WTC11 (cell line): ENCODE measurements at regions not wholly inside any gene's neighbourhood (a gene's known extent, or its start where the extent isn't known, plus 50 kb on each side); places are given as distances from the start of the nearest gene placed in this dataset.

Experiments
- ATAC-seq: fragments of 200-7000 bp; cut with Tn5 transposase; 2 replicates; pipeline ENCODE4 v1.10.0; 2021; ENCODE audit warnings: mild to moderate bottlenecking, moderate library complexity
- CTCF ChIA-PET: fragments of 300-600 bp; sonication (Branson Sonifier 250); formaldehyde crosslinking; loops from one replicate; lab custom pipeline; 2021; ENCODE audit warnings: antibody characterized with exemption; lab: Charles Lee
- POLR2A ChIA-PET: fragments of 350-600 bp; sonication (Branson Sonifier 250); formaldehyde crosslinking; loops from one replicate; lab custom pipeline; 2021; ENCODE audit warnings: antibody characterized with exemption; lab: Charles Lee
- DNase-seq: peaks from one replicate; pipeline ENCODE4 v3.0.0; 2021; ENCODE audit warnings: low spot score
- H3K27ac Mint-ChIP-seq: 2 replicates; pipeline ENCODE4 v1.8.0; 2021; ENCODE audit warnings: mixed read lengths
- H3K27me3 Mint-ChIP-seq: 2 replicates; pipeline ENCODE4 v1.8.0; 2021; ENCODE audit warnings: low read depth, mild to moderate bottlenecking, moderate library complexity, mixed read lengths
- H3K36me3 Mint-ChIP-seq: 2 replicates; pipeline ENCODE4 v1.8.0; 2021; ENCODE audit warnings: mixed read lengths
- H3K4me1 Mint-ChIP-seq: 2 replicates; pipeline ENCODE4 v1.8.0; 2022; ENCODE audit warnings: mixed read lengths
- H3K4me3 Mint-ChIP-seq: 2 replicates; pipeline ENCODE4 v1.8.0; 2021; ENCODE audit warnings: mild to moderate bottlenecking, moderate library complexity, mixed read lengths
- H3K9me3 Mint-ChIP-seq: 2 replicates; pipeline ENCODE4 v1.8.0; 2021; ENCODE audit warnings: mixed read lengths
- CBFB ChIP-seq: sonication (generic); formaldehyde crosslinking; IDR thresholded peaks from 2 replicates; pipeline ENCODE4 v1.8.1; 2022; ENCODE audit warnings: mild to moderate bottlenecking, low read depth, missing genetic modification reagents
- ELF4 ChIP-seq: sonication (generic); formaldehyde crosslinking; IDR thresholded peaks from 2 replicates; pipeline ENCODE4 v1.8.1; 2022; ENCODE audit warnings: low read depth, mild to moderate bottlenecking, moderate library complexity, missing genetic modification reagents
- ETV6 ChIP-seq: sonication (generic); formaldehyde crosslinking; IDR thresholded peaks from 2 replicates; pipeline ENCODE4 v1.8.1; 2022; ENCODE audit warnings: mild to moderate bottlenecking, missing genetic modification reagents
- FOXK1 ChIP-seq: sonication (generic); formaldehyde crosslinking; IDR thresholded peaks from 2 replicates; pipeline ENCODE4 v1.8.0; 2022; ENCODE audit warnings: mild to moderate bottlenecking, moderate library complexity, missing genetic modification reagents
- JUN ChIP-seq: sonication (generic); formaldehyde crosslinking; IDR thresholded peaks from 2 replicates; pipeline ENCODE4 v1.8.0; 2023; ENCODE audit warnings: mild to moderate bottlenecking, missing genetic modification reagents
- KAT7 ChIP-seq: sonication (generic); formaldehyde crosslinking; IDR thresholded peaks from 2 replicates; pipeline ENCODE4 v1.8.1; 2023; ENCODE audit warnings: missing genetic modification reagents, mild to moderate bottlenecking, borderline replicate concordance
- RELA ChIP-seq: sonication (generic); formaldehyde crosslinking; IDR thresholded peaks from 2 replicates; pipeline ENCODE4 v1.8.1; 2022; ENCODE audit warnings: missing genetic modification reagents, mild to moderate bottlenecking, borderline replicate concordance
- RORB ChIP-seq: fragments of 250-450 bp; sonication (Bioruptor Pico); IDR thresholded peaks from 2 replicates; pipeline ENCODE4 v1.9.0; 2021; ENCODE audit warnings: mild to moderate bottlenecking
- TCF7 ChIP-seq: sonication (generic); formaldehyde crosslinking; IDR thresholded peaks from 2 replicates; pipeline ENCODE4 v1.8.0; 2022; ENCODE audit warnings: mild to moderate bottlenecking, low read depth, missing genetic modification reagents, moderate library complexity
- TEAD1 ChIP-seq: sonication (generic); formaldehyde crosslinking; IDR thresholded peaks from 2 replicates; pipeline ENCODE4 v1.8.0; 2022; ENCODE audit warnings: mild to moderate bottlenecking, missing genetic modification reagents
- ZNF219 ChIP-seq: sonication (generic); formaldehyde crosslinking; IDR thresholded peaks from 2 replicates; pipeline ENCODE4 v1.8.0; 2023; ENCODE audit warnings: missing genetic modification reagents, mild to moderate bottlenecking, borderline replicate concordance
- ZNF263 ChIP-seq: sonication (generic); formaldehyde crosslinking; IDR thresholded peaks from 2 replicates; pipeline ENCODE4 v1.8.1; 2022; ENCODE audit warnings: low read depth, mild to moderate bottlenecking, moderate library complexity, missing genetic modification reagents
- ZNF416 ChIP-seq: fragments of 250-450 bp; sonication (Bioruptor Pico); IDR thresholded peaks from 2 replicates; pipeline ENCODE4 v1.9.0; 2021; ENCODE audit warnings: mild to moderate bottlenecking, inconsistent platforms
- ZNF671 ChIP-seq: fragments of 250-450 bp; sonication (Bioruptor Pico); IDR thresholded peaks from 2 replicates; pipeline ENCODE4 v1.8.0; 2021; ENCODE audit warnings: mild to moderate bottlenecking
- TF ChIP-seq, protein P1 (sequence below): sonication (generic); formaldehyde crosslinking; IDR thresholded peaks from 2 replicates; pipeline ENCODE4 v1.8.0; 2023; ENCODE audit warnings: mild to moderate bottlenecking, missing genetic modification reagents
- TF ChIP-seq, protein P2 (sequence below): sonication (generic); formaldehyde crosslinking; IDR thresholded peaks from 2 replicates; pipeline ENCODE4 v1.8.0; 2022; ENCODE audit warnings: mild to moderate bottlenecking, missing genetic modification reagents
- TF ChIP-seq, protein P3 (sequence below): sonication (generic); formaldehyde crosslinking; IDR thresholded peaks from 2 replicates; pipeline ENCODE4 v1.8.1; 2022; ENCODE audit warnings: low read depth, missing genetic modification reagents, borderline replicate concordance
- TF ChIP-seq, protein P4 (sequence below): fragments of 250-450 bp; sonication (Bioruptor Pico); IDR thresholded peaks from 2 replicates; pipeline ENCODE4 v1.9.0; 2021; ENCODE audit warnings: mild to moderate bottlenecking, borderline replicate concordance
- TF ChIP-seq, protein P5 (sequence below): sonication (generic); formaldehyde crosslinking; conservative IDR thresholded peaks from 2 replicates; pipeline ENCODE4 v1.8.1; 2022; ENCODE audit warnings: mild to moderate bottlenecking, missing genetic modification reagents

DNA sequence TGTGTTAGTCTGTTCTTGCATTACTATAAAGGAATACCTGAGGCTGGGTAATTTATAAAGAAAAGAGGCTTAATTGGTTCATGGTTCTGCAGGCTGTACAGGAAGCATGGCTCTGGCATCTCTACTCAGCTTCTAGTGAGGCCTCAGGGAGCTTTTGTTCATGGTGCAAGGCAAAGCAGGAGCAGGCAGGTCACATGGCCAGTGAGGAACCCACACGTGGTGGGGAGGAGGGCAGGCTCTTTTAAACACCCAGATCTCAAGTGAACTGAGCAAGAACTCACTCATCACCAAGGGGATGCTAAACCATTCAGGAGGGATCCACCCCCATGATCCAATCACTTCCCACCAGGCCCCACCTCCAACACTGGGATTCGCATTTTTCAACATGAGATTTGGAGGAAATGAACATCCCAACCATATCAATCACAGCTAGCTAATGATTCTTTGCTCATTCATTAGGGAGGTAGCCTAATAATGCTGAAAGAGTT lies 51.4 kb upstream of the RAP1A start:
- Mint-ChIP-seq H3K27ac (no peak overlapping the region), H3K9me3 (no peaks in the 10 kb centered on the region), H3K27me3 (no peaks in the 10 kb centered on the region), H3K4me3 (no peak overlapping the region), H3K36me3 (no peaks in the 10 kb centered on the region), H3K4me1 (peaks cover 15% of the 10 kb centered on the region)
- DNase-seq = no peak
- TF ChIP-seq, protein P1, sequence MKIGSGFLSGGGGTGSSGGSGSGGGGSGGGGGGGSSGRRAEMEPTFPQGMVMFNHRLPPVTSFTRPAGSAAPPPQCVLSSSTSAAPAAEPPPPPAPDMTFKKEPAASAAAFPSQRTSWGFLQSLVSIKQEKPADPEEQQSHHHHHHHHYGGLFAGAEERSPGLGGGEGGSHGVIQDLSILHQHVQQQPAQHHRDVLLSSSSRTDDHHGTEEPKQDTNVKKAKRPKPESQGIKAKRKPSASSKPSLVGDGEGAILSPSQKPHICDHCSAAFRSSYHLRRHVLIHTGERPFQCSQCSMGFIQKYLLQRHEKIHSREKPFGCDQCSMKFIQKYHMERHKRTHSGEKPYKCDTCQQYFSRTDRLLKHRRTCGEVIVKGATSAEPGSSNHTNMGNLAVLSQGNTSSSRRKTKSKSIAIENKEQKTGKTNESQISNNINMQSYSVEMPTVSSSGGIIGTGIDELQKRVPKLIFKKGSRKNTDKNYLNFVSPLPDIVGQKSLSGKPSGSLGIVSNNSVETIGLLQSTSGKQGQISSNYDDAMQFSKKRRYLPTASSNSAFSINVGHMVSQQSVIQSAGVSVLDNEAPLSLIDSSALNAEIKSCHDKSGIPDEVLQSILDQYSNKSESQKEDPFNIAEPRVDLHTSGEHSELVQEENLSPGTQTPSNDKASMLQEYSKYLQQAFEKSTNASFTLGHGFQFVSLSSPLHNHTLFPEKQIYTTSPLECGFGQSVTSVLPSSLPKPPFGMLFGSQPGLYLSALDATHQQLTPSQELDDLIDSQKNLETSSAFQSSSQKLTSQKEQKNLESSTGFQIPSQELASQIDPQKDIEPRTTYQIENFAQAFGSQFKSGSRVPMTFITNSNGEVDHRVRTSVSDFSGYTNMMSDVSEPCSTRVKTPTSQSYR (CRISPR knock-in tag) = no peak
- TF ChIP-seq KAT7 (no peak), ZNF263 (CRISPR knock-in tag) (no peak), RELA (CRISPR knock-in tag) (no peak), ZNF416 (CRISPR knock-in tag) (no peak), ZNF671 (CRISPR knock-in tag) (no peak), FOXK1 (CRISPR knock-in tag) (no peak), ZNF219 (no peak), CBFB (no peak), TEAD1 (no peak), JUN (CRISPR knock-in tag) (no peak), ELF4 (CRISPR knock-in tag) (no peak), RORB (CRISPR knock-in tag) (no peak), ETV6 (no peak), TCF7 (CRISPR knock-in tag) (no peak)
- TF ChIP-seq, protein P2, sequence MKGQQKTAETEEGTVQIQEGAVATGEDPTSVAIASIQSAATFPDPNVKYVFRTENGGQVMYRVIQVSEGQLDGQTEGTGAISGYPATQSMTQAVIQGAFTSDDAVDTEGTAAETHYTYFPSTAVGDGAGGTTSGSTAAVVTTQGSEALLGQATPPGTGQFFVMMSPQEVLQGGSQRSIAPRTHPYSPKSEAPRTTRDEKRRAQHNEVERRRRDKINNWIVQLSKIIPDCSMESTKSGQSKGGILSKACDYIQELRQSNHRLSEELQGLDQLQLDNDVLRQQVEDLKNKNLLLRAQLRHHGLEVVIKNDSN (CRISPR knock-in tag) = no peak
- TF ChIP-seq, protein P3, sequence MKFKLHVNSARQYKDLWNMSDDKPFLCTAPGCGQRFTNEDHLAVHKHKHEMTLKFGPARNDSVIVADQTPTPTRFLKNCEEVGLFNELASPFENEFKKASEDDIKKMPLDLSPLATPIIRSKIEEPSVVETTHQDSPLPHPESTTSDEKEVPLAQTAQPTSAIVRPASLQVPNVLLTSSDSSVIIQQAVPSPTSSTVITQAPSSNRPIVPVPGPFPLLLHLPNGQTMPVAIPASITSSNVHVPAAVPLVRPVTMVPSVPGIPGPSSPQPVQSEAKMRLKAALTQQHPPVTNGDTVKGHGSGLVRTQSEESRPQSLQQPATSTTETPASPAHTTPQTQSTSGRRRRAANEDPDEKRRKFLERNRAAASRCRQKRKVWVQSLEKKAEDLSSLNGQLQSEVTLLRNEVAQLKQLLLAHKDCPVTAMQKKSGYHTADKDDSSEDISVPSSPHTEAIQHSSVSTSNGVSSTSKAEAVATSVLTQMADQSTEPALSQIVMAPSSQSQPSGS (CRISPR knock-in tag) = no peak
- TF ChIP-seq, protein P4, sequence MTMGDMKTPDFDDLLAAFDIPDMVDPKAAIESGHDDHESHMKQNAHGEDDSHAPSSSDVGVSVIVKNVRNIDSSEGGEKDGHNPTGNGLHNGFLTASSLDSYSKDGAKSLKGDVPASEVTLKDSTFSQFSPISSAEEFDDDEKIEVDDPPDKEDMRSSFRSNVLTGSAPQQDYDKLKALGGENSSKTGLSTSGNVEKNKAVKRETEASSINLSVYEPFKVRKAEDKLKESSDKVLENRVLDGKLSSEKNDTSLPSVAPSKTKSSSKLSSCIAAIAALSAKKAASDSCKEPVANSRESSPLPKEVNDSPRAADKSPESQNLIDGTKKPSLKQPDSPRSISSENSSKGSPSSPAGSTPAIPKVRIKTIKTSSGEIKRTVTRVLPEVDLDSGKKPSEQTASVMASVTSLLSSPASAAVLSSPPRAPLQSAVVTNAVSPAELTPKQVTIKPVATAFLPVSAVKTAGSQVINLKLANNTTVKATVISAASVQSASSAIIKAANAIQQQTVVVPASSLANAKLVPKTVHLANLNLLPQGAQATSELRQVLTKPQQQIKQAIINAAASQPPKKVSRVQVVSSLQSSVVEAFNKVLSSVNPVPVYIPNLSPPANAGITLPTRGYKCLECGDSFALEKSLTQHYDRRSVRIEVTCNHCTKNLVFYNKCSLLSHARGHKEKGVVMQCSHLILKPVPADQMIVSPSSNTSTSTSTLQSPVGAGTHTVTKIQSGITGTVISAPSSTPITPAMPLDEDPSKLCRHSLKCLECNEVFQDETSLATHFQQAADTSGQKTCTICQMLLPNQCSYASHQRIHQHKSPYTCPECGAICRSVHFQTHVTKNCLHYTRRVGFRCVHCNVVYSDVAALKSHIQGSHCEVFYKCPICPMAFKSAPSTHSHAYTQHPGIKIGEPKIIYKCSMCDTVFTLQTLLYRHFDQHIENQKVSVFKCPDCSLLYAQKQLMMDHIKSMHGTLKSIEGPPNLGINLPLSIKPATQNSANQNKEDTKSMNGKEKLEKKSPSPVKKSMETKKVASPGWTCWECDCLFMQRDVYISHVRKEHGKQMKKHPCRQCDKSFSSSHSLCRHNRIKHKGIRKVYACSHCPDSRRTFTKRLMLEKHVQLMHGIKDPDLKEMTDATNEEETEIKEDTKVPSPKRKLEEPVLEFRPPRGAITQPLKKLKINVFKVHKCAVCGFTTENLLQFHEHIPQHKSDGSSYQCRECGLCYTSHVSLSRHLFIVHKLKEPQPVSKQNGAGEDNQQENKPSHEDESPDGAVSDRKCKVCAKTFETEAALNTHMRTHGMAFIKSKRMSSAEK (CRISPR knock-in tag) = no peak
- TF ChIP-seq, protein P5, sequence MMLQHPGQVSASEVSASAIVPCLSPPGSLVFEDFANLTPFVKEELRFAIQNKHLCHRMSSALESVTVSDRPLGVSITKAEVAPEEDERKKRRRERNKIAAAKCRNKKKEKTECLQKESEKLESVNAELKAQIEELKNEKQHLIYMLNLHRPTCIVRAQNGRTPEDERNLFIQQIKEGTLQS (CRISPR knock-in tag) = no peak
- ATAC-seq = no peak
- ChIA-PET POLR2A (no interaction called here), CTCF (no interaction called here)
